ENCODE measurements at regions not wholly inside any gene's neighbourhood (a gene's known extent, or its start where the extent isn't known, plus 50 kb on each side); places are given as distances from the start of the nearest gene placed in this dataset.

GRCh38 chr6:48272518-48272917 is 161.5 kb upstream of the PTCHD4 start:
- TF ChIP-seq CTCF (IDR thresholded peaks at IDR 0.05) (no peak), POLR2A (IDR thresholded peaks at IDR 0.05) (no peak)

All from gastroesophageal sphincter (tissue), 3 donors.